ENCODE measurements at regions not wholly inside any gene's neighbourhood (a gene's known extent, or its start where the extent isn't known, plus 50 kb on each side); places are given as distances from the start of the nearest gene placed in this dataset.

DNA sequence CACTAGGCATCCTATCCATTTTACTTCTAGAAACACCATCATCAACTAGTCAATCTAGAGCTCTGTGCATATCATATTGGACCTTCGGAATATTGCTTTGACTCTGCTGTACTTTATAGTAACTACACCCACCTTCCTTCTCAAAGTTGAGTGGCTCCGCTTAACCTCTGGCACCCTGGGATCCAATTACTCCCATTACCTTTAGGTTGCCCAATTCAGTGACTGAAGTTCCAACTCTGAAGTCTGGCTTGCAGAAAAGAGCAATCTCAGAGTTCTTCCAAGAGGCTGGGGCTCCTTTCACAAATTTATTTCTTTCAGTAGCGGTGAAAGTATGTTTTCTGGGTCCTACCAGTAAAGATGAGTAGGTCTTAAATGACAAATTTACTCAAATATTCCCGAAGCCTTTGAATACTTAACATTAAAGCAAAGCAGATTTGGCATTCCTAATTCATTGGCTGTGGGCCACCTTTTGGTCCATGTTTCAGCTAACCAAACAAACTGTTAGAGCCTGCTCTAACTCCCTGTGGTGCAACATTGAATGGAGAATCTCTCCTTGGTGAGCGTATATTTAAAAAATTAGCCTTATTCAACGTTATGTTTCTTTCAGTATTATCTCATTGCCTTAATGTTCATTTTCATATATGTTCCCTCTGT is 1215.8 kb downstream of the RAPGEF2 start:
- TF ChIP-seq, protein P1, sequence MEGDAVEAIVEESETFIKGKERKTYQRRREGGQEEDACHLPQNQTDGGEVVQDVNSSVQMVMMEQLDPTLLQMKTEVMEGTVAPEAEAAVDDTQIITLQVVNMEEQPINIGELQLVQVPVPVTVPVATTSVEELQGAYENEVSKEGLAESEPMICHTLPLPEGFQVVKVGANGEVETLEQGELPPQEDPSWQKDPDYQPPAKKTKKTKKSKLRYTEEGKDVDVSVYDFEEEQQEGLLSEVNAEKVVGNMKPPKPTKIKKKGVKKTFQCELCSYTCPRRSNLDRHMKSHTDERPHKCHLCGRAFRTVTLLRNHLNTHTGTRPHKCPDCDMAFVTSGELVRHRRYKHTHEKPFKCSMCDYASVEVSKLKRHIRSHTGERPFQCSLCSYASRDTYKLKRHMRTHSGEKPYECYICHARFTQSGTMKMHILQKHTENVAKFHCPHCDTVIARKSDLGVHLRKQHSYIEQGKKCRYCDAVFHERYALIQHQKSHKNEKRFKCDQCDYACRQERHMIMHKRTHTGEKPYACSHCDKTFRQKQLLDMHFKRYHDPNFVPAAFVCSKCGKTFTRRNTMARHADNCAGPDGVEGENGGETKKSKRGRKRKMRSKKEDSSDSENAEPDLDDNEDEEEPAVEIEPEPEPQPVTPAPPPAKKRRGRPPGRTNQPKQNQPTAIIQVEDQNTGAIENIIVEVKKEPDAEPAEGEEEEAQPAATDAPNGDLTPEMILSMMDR (IDR thresholded peaks at IDR 0.05) = no peak
- TF ChIP-seq POLR2AphosphoS5 (IDR thresholded peaks at IDR 0.05; ENCODE audit: low read depth, low read length) = no peak

All from Panc1 (cell line).